GM12878 (cell line): ENCODE measurements at regions not wholly inside any gene's neighbourhood (a gene's known extent, or its start where the extent isn't known, plus 50 kb on each side); places are given as distances from the start of the nearest gene placed in this dataset.
A peak's percentile ranks its signal among the peaks of the same experiment; 100 is the strongest.

Source experiments
- ATAC-seq: fragments of 200-7000 bp; cut with Tn5 transposase; 3 replicates; pipeline ENCODE4 v1.9.1; 2020; ENCODE audit warnings: mild to moderate bottlenecking, moderate library complexity
- BruUV-seq: library from RNA; stranded (reverse); fragments of 400-500 nt; replicated peaks from 2 replicates; lab custom pipeline; 2021; lab: Mats Ljungman, UMichigan
- CTCF ChIA-PET: fragments of 300-600 bp; sonication (Branson Sonifier 250); formaldehyde crosslinking; extraction: SDS; loops from one replicate; lab custom pipeline; 2021; ENCODE audit warnings: inconsistent platforms; lab: Yijun Ruan, JAX
- POLR2A ChIA-PET: fragments of 350-600 bp; formaldehyde crosslinking; extraction: SDS; loops from one replicate; lab custom pipeline; 2021; ENCODE audit warnings: inconsistent platforms; lab: Charles Lee
- RAD21 ChIA-PET: fragments of 300-600 bp; sonication (Branson Sonifier 250); formaldehyde crosslinking; loops from one replicate; lab custom pipeline; 2023; ENCODE audit warnings: antibody characterized with exemption; ENCODE audit not compliant: unreplicated experiment; lab: Charles Lee
- SMC1A ChIA-PET: fragments of 300-600 bp; sonication (Branson Sonifier 250); formaldehyde crosslinking; loops from one replicate; lab custom pipeline; 2023; ENCODE audit not compliant: unreplicated experiment, uncharacterized antibody; lab: Charles Lee
- DNase-seq: peaks from one replicate; pipeline ENCODE4 v3.0.0-alpha.2; 2011; ENCODE audit warnings: low read depth, low spot score
- FAIRE-seq: peaks from 3 replicates; lab custom pipeline; 2011; peaks lifted over from hg19 to GRCh38; lab: Jason Lieb, UNC
- H2AFZ ChIP-seq: 2 replicates; pipeline ENCODE4 v1.6.0; 2011; ENCODE audit warnings: low read depth, low read length, control low read depth; ENCODE audit not compliant: control insufficient read depth
- H3K27ac ChIP-seq: 2 replicates; pipeline ENCODE4 v1.5.1; 2011; ENCODE audit warnings: control low read depth; ENCODE audit not compliant: control insufficient read depth, insufficient read depth
- H3K27me3 ChIP-seq, 2 experiments: replicated peaks in 1 of 2; 2 replicates each; pipeline versions ENCODE4 v1.6.0 to v1.6.1; 2011; ENCODE audit warnings: low read length in 1 of 2; ENCODE audit not compliant: control insufficient read depth in 2 of 2, insufficient read depth in 2 of 2
- H3K36me3 ChIP-seq, 2 experiments: 2 replicates each; pipeline ENCODE4 v1.5.1; 2011; ENCODE audit warnings: low read length in 1 of 2; ENCODE audit not compliant: control insufficient read depth in 2 of 2, insufficient read depth in 2 of 2
- H3K4me1 ChIP-seq: 2 replicates; pipeline ENCODE4 v1.6.1; 2011; ENCODE audit warnings: mild to moderate bottlenecking, low read length, moderate library complexity, mixed read lengths; ENCODE audit not compliant: control insufficient read depth, insufficient read depth
- H3K4me2 ChIP-seq: 2 replicates; pipeline ENCODE4 v1.6.0; 2011; ENCODE audit warnings: control low read depth; ENCODE audit not compliant: control insufficient read depth, insufficient read depth
- H3K4me3 ChIP-seq: fragments of 200-600 bp; sonication (generic); 2 replicates; pipeline ENCODE4 v1.5.1; 2016
- H3K79me2 ChIP-seq: 2 replicates; pipeline ENCODE4 v1.6.0; 2011; ENCODE audit warnings: low read length; ENCODE audit not compliant: control insufficient read depth, insufficient read depth
- H3K9ac ChIP-seq: 2 replicates; pipeline ENCODE4 v1.8.0; 2011; ENCODE audit warnings: low read length, control low read depth, mixed read lengths; ENCODE audit not compliant: control insufficient read depth, insufficient read depth
- H3K9me3 ChIP-seq: replicated peaks from 3 replicates; pipeline ENCODE4 v1.5.1; 2011; ENCODE audit warnings: mild to moderate bottlenecking, low read length; ENCODE audit not compliant: control insufficient read depth, insufficient read depth
- H4K20me1 ChIP-seq: 2 replicates; pipeline ENCODE4 v1.6.0; 2011; ENCODE audit not compliant: control insufficient read depth, insufficient read depth
- ATF7 ChIP-seq: fragments of 450-650 bp; IDR thresholded peaks from 2 replicates; pipeline ENCODE4 v1.6.1; 2016; ENCODE audit warnings: low read depth, mild to moderate bottlenecking
- BACH1 ChIP-seq: fragments of 450-650 bp; IDR thresholded peaks from 2 replicates; pipeline ENCODE4 v1.6.1; 2017; ENCODE audit warnings: mild to moderate bottlenecking, borderline replicate concordance
- BHLHE40 ChIP-seq, 2 experiments: fragments of 450-650 bp in 1 of 2; IDR thresholded peaks; 2 replicates each; pipeline ENCODE4 v1.6.1; 2011 to 2017; ENCODE audit warnings: low read depth in 2 of 2, borderline replicate concordance in 1 of 2, improper control_type of control experiment in 1 of 2, low read length in 1 of 2, mild to moderate bottlenecking in 1 of 2
- HSF1 ChIP-seq: fragments of 150-350 bp; IDR thresholded peaks from 2 replicates; pipeline ENCODE4 v1.6.1; 2014; ENCODE audit warnings: mild to moderate bottlenecking, low read depth, low read length
- IKZF1 ChIP-seq: fragments of 450-650 bp; conservative IDR thresholded peaks from 2 replicates; pipeline ENCODE4 v1.6.1; 2017; ENCODE audit warnings: antibody characterized with exemption, mild to moderate bottlenecking
- MEF2B ChIP-seq: fragments of 450-650 bp; IDR thresholded peaks from 2 replicates; pipeline ENCODE4 v1.6.1; 2018; ENCODE audit warnings: mild to moderate bottlenecking, moderate library complexity; ENCODE audit not compliant: partially characterized antibody, poor library complexity, severe bottlenecking
- NBN ChIP-seq: fragments of 450-650 bp; IDR thresholded peaks from 2 replicates; pipeline ENCODE4 v1.6.1; 2016
- NR2F1 ChIP-seq: fragments of 450-650 bp; conservative IDR thresholded peaks from 2 replicates; pipeline ENCODE4 v1.6.1; 2017; ENCODE audit warnings: mild to moderate bottlenecking
- POLR2AphosphoS5 ChIP-seq: IDR thresholded peaks from 2 replicates; pipeline ENCODE4 v1.6.1; 2011; ENCODE audit warnings: mild to moderate bottlenecking, low read length, inconsistent platforms
- POU2F2 ChIP-seq: IDR thresholded peaks from 3 replicates; pipeline ENCODE4 v1.6.1; 2011; ENCODE audit warnings: low read depth, mild to moderate bottlenecking, low read length, borderline replicate concordance
- TAF1 ChIP-seq: IDR thresholded peaks from 2 replicates; pipeline ENCODE4 v1.6.1; 2011; ENCODE audit warnings: mild to moderate bottlenecking, low read depth, low read length, borderline replicate concordance
- WGBS: methylation state at CpG from one replicate; pipeline ENCODE4 v1.1.6; 2016; ENCODE audit warnings: low lambda C conversion rate; ENCODE audit not compliant: insufficient replicate concordance, insufficient coverage; ENCODE audit errors: missing lambda C conversion rate; 5-methylcytosine and 5-hydroxymethylcytosine counted together
- in situ Hi-C: fragments of 300-500 bp; cut with MboI; formaldehyde crosslinking; loops from 9 replicates; pipeline ENCODE4 v1.14.3; 2018; ENCODE audit warnings: mixed read lengths
- intact Hi-C: fragments of 100-400 bp; cut with micrococcal nuclease; formaldehyde crosslinking; loops from one replicate; pipeline ENCODE4 v1.14.2; 2022; ENCODE audit not compliant: unreplicated experiment
- TF ChIP-seq, protein P1 (sequence below): IDR thresholded peaks from 2 replicates; pipeline ENCODE4 v1.6.1; 2011; ENCODE audit warnings: borderline replicate concordance, low read depth, mild to moderate bottlenecking, moderate library complexity, mixed read lengths, low read length; ENCODE audit not compliant: insufficient read depth; ENCODE audit errors: extremely low read length

- TF ChIP-seq HSF1: no peak
- no peak for TF ChIP-seq BACH1
- no peak for TF ChIP-seq POLR2AphosphoS5
- no peak for TF ChIP-seq POU2F2
- TF ChIP-seq, all 136 proteins: peak for 0
Observed at GRCh38 chr6:105821777-105822176, 264.4 kb upstream of the PRDM1 start (continued).

DNA sequence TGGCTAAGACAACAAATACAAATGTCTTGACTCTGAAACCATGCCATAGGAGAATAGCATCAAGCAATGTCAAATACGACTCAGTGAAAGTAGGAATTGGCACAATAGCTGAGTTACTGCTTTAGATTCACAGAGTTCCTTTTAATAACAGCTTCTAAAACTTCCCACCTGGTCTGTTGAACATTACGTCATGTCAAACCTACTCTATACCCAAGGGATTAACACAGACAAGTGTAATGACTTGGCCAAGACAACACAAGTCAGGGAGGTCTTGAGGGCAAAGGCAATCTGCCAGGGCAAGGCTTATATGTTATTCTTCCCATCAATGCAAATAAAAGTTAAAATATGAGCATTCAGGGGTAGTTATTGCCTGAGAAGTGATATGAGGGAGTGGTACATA, 265.1 kb upstream of the PRDM1 start:
- no peak for DNase-seq
- RAD21 ChIA-PET: no interaction called here
- no TSS peak for BruUV-seq
- SMC1A ChIA-PET: interaction anchor here (0.7 to 1.7 kb wide), 3 partner anchors 30 to 262 kb away, joined by 3 to 6 read pairs (median 3); no protein-coding TSS in a partner anchor
- CTCF ChIA-PET: interaction anchor here (0.7 to 0.9 kb wide), 2 partner anchors 30 to 86 kb away, joined by 3 read pairs; no protein-coding TSS in a partner anchor
- no peaks in the 10 kb centered on the region for H3K4me1 ChIP-seq
- H3K27me3 ChIP-seq: no peaks in the 10 kb centered on the region
- H4K20me1 ChIP-seq: no peaks in the 10 kb centered on the region
- intact Hi-C loops: no loop called here
- no peak overlapping the region for H3K27ac ChIP-seq
- WGBS: 0% methylated on average over 2 of the region's 2 CpGs
- H2AFZ ChIP-seq: no peak overlapping the region
- ATAC-seq: peak; percentile 33; the same call in 2 of the 3 replicates
- H3K9ac ChIP-seq: no peak overlapping the region
- in situ Hi-C loops: no loop called here
- no peak overlapping the region for H3K4me2 ChIP-seq
- POLR2A ChIA-PET: no interaction called here
- H3K79me2 ChIP-seq: no peaks in the 10 kb centered on the region
- TF ChIP-seq, protein P1, sequence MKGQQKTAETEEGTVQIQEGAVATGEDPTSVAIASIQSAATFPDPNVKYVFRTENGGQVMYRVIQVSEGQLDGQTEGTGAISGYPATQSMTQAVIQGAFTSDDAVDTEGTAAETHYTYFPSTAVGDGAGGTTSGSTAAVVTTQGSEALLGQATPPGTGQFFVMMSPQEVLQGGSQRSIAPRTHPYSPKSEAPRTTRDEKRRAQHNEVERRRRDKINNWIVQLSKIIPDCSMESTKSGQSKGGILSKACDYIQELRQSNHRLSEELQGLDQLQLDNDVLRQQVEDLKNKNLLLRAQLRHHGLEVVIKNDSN: no peak
- TF ChIP-seq NBN (no peak), BHLHE40 (IDR thresholded peaks at IDR 0.05; ENCODE audit: borderline replicate concordance in 1 of 2, low read depth in 2 of 2, low read length in 1 of 2) (no peak), TAF1 (no peak), ATF7 (peak; percentile 95), MEF2B (peak; percentile 63), IKZF1 (0 out of 2 replicates have a peak, but pooled peaks have one; percentile 22), NR2F1 (0 out of 2 replicates have a peak, but pooled peaks have one; percentile 19)
- no peak overlapping the region for H3K4me3 ChIP-seq
- FAIRE-seq: no peak
- no peaks in the 10 kb centered on the region; the same call in 2 of the 3 replicates for H3K9me3 ChIP-seq
- no peaks in the 10 kb centered on the region for H3K36me3 ChIP-seq
